ENCODE measurements at regions not wholly inside any gene's neighbourhood (a gene's known extent, or its start where the extent isn't known, plus 50 kb on each side); places are given as distances from the start of the nearest gene placed in this dataset.

DNA sequence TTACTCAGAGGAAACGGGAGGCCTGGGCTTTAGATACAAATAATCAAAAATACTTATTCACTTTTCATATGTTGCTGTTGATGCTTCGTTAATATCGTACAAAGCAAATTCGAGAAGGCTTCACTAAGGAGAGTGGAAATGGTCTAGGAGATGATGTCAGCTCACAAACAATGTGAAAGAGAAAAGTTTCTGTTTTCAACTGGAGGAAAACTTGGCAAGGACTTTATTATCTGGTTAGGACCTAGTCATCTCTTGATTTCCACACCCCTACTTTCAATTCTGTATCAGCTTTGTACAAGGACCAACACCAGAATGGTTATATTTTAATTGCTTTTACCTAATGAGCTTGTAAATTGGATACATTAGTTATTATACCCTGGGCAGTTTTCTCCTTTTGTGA is 88.0 kb downstream of the SLC10A2 start:
- Histone ChIP-seq H3K4me3 (ENCODE audit: low read length in 2 of 2) (no peak overlapping the region), H3K23ac (ENCODE audit: low read depth, low read length, poor library complexity) (no peak overlapping the region)
- WGBS, 2 donors (ENCODE audit: extremely low coverage in 2 of 2, insufficient read length in 2 of 2, insufficient replicate concordance in 1 of 2) = no CpG with 5 or more reads among the region's 4 CpGs

DNA sequence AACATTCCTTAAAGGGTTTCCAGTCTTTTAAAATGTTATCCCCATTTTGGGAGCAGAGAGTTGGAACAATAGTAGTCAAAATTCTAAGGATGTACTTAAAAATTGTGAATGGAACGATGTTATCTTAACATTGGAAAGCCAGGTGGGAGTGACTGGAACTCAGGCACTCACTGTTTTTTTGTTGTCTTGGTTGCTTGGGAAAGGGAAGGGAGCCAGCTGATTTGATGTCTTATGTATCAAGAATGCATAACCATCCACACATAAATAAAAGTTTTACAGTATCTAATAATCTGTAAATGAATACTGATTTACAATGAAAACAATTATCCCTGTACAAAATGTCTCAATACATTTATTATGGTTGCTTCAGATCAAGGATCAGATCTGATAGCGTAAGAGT is 88.7 kb downstream of the SLC10A2 start:
- Histone ChIP-seq H3K4me3 (ENCODE audit: low read length in 2 of 2) (no peak overlapping the region), H4K91ac (ENCODE audit: low read depth, low read length, poor library complexity) (no peak overlapping the region), H2BK5ac (ENCODE audit: low read length) (no peak overlapping the region), H3K4me2 (ENCODE audit: insufficient read depth, low read length, poor library complexity, severe bottlenecking) (no peak overlapping the region), H2AK5ac (ENCODE audit: low read depth, low read length) (no peak overlapping the region), H3K18ac (ENCODE audit: low read length) (no peak overlapping the region), H3K9me3 (replicated peaks in 1 of 2; ENCODE audit: control insufficient read depth in 2 of 2, insufficient read depth in 1 of 2, low read depth in 1 of 2, low read length in 2 of 2) (no peaks in the 10 kb centered on the region), H2AFZ (ENCODE audit: low read length) (no peak overlapping the region), H4K8ac (ENCODE audit: low read depth, low read length) (no peak overlapping the region), H3K36me3 (replicated peaks in 1 of 2; ENCODE audit: control insufficient read depth in 2 of 2, insufficient read depth in 2 of 2, low read length in 2 of 2) (no peaks in the 10 kb centered on the region), H3K4me1 (ENCODE audit: control insufficient read depth in 2 of 2, insufficient read depth in 1 of 2, low read depth in 1 of 2, low read length in 2 of 2) (no peaks in the 10 kb centered on the region), H2BK15ac (ENCODE audit: low read length) (no peak overlapping the region), H3K23ac (ENCODE audit: low read depth, low read length, poor library complexity) (no peak overlapping the region), H3K9ac (ENCODE audit: low read depth, low read length, poor library complexity) (no peak overlapping the region), H2BK120ac (ENCODE audit: low read depth, low read length) (no peak overlapping the region), H3K27ac (replicated peaks; ENCODE audit: low read length) (no peak overlapping the region), H3K4ac (ENCODE audit: low read length) (no peak overlapping the region), H3K14ac (ENCODE audit: low read length) (no peak overlapping the region), H3K27me3 (ENCODE audit: control insufficient read depth in 3 of 3, insufficient read depth in 3 of 3, low read depth in 1 of 3, low read length in 3 of 3) (no peaks in the 10 kb centered on the region), H2BK12ac (ENCODE audit: low read length) (no peak overlapping the region), H3K79me1 (ENCODE audit: low read depth, low read length) (no peaks in the 10 kb centered on the region)
- no peak for DNase-seq (ENCODE audit: low spot score)
- no CpG with 5 or more reads among the region's 2 CpGs for WGBS, 2 donors (ENCODE audit: extremely low coverage in 2 of 2, insufficient read length in 2 of 2, insufficient replicate concordance in 1 of 2)

More for the DNA sequence above, 88.0 kb downstream of the SLC10A2 start:
- no peak overlapping the region for H3K14ac ChIP-seq (ENCODE audit: low read length)
- no peak overlapping the region for H2BK12ac ChIP-seq (ENCODE audit: low read length)
- no peak overlapping the region for H2BK5ac ChIP-seq (ENCODE audit: low read length)
- no peaks in the 10 kb centered on the region for H3K4me1 ChIP-seq (ENCODE audit: control insufficient read depth in 2 of 2, insufficient read depth in 1 of 2, low read depth in 1 of 2, low read length in 2 of 2)
- no peak overlapping the region for H4K8ac ChIP-seq (ENCODE audit: low read depth, low read length)
- no peak overlapping the region for H2BK120ac ChIP-seq (ENCODE audit: low read depth, low read length)
- H3K9ac ChIP-seq (ENCODE audit: low read depth, low read length, poor library complexity) = no peak overlapping the region
- H2AK5ac ChIP-seq (ENCODE audit: low read depth, low read length) = no peak overlapping the region
- no peaks in the 10 kb centered on the region for H3K36me3 ChIP-seq (replicated peaks in 1 of 2; ENCODE audit: control insufficient read depth in 2 of 2, insufficient read depth in 2 of 2, low read length in 2 of 2)
- DNase-seq (ENCODE audit: low spot score) = no peak
- H3K9me3 ChIP-seq (replicated peaks in 1 of 2; ENCODE audit: control insufficient read depth in 2 of 2, insufficient read depth in 1 of 2, low read depth in 1 of 2, low read length in 2 of 2) = no peaks in the 10 kb centered on the region
- no peaks in the 10 kb centered on the region for H3K79me1 ChIP-seq (ENCODE audit: low read depth, low read length)
- no peak overlapping the region for H4K91ac ChIP-seq (ENCODE audit: low read depth, low read length, poor library complexity)
- no peak overlapping the region for H3K27ac ChIP-seq (replicated peaks; ENCODE audit: low read length)
- H3K4ac ChIP-seq (ENCODE audit: low read length) = no peak overlapping the region
- H3K27me3 ChIP-seq (ENCODE audit: control insufficient read depth in 3 of 3, insufficient read depth in 3 of 3, low read depth in 1 of 3, low read length in 3 of 3) = no peaks in the 10 kb centered on the region
- H3K18ac ChIP-seq (ENCODE audit: low read length) = no peak overlapping the region
- no peak overlapping the region for H2BK15ac ChIP-seq (ENCODE audit: low read length)
- H2AFZ ChIP-seq (ENCODE audit: low read length) = no peak overlapping the region
- no peak overlapping the region for H3K4me2 ChIP-seq (ENCODE audit: insufficient read depth, low read length, poor library complexity, severe bottlenecking)

DNA sequence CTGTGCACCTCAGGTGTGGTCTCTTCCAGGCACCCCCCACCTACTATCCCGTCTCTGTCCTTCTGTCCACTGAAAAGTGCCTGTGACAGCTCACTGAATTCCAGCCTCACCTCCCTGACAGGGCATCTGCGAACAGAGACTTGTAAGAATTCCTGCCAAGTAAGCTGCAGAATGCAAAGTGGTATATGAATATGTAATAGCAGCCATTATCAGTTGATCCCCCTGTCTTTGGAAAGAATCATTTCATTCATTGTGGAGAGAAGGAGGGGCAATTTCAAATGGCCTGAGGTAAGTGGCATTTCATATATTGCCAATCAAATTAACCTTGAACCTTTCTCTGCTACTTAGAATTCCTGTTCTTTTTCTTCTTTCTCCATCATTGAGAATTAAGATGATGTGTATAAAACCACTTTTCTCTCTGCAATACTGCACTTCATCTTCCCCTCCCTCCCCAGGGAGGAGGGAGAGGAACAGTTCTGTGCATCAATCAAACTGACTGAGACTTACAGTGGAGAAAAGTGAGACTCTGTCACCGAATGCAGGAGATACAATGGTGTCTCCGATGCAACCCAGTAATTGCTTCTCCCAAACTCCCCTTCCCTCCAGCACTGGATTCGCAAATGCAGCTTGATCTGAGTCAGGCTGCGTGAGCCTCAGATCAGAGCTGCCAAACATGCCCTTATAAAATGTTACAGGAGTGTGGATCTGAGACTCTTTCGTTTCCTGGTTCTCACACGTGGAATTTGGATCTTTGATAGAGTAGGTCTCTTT is 91.7 kb downstream of the SLC10A2 start:
- Histone ChIP-seq H3K4me3 (ENCODE audit: low read length in 2 of 2) (no peak overlapping the region), H3K9ac (ENCODE audit: low read depth, low read length, poor library complexity) (no peak overlapping the region), H2BK15ac (ENCODE audit: low read length) (no peak overlapping the region), H3K36me3 (replicated peaks in 1 of 2; ENCODE audit: control insufficient read depth in 2 of 2, insufficient read depth in 2 of 2, low read length in 2 of 2) (no peaks in the 10 kb centered on the region), H2BK12ac (ENCODE audit: low read length) (no peak overlapping the region), H3K18ac (ENCODE audit: low read length) (no peak overlapping the region), H3K4me2 (ENCODE audit: insufficient read depth, low read length, poor library complexity, severe bottlenecking) (no peak overlapping the region), H2AK5ac (ENCODE audit: low read depth, low read length) (no peak overlapping the region), H3K23ac (ENCODE audit: low read depth, low read length, poor library complexity) (no peak overlapping the region), H2BK5ac (ENCODE audit: low read length) (no peak overlapping the region), H3K79me1 (ENCODE audit: low read depth, low read length) (no peaks in the 10 kb centered on the region), H3K4me1 (ENCODE audit: control insufficient read depth in 2 of 2, insufficient read depth in 1 of 2, low read depth in 1 of 2, low read length in 2 of 2) (no peaks in the 10 kb centered on the region), H4K91ac (ENCODE audit: low read depth, low read length, poor library complexity) (no peak overlapping the region), H3K27ac (replicated peaks; ENCODE audit: low read length) (no peak overlapping the region), H3K14ac (ENCODE audit: low read length) (no peak overlapping the region), H3K27me3 (ENCODE audit: control insufficient read depth in 3 of 3, insufficient read depth in 3 of 3, low read depth in 1 of 3, low read length in 3 of 3) (no peaks in the 10 kb centered on the region), H2BK120ac (ENCODE audit: low read depth, low read length) (no peak overlapping the region), H3K4ac (ENCODE audit: low read length) (no peak overlapping the region), H3K9me3 (replicated peaks in 1 of 2; ENCODE audit: control insufficient read depth in 2 of 2, insufficient read depth in 1 of 2, low read depth in 1 of 2, low read length in 2 of 2) (no peaks in the 10 kb centered on the region), H4K8ac (ENCODE audit: low read depth, low read length) (no peak overlapping the region), H2AFZ (ENCODE audit: low read length) (no peak overlapping the region)
- no CpG with 5 or more reads among the region's 8 CpGs for WGBS, 2 donors (ENCODE audit: extremely low coverage in 2 of 2, insufficient read length in 2 of 2, insufficient replicate concordance in 1 of 2)
- no peak for DNase-seq (ENCODE audit: low spot score)

DNA sequence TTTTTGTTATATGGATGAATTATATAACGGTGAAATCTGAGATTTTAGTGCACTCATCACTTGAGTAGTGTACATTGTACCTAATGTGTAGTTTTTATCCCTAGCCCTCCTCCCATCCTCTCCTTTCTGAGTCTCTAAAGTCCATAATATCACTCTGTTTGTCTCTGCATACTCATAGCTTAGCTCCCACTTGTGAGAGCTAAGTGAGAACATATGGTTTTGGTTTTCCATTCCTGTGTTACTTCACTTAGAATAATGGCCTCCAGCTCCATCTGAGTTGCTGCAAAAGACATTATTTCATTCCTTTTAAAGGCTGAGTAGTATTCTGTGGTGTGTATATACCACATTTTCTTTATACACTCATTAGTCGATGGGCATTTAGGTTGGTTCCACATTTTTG is 94.0 kb downstream of the SLC10A2 start:
- Histone ChIP-seq H3K4me1 (ENCODE audit: control insufficient read depth in 2 of 2, insufficient read depth in 1 of 2, low read depth in 1 of 2, low read length in 2 of 2) (no peaks in the 10 kb centered on the region), H4K8ac (ENCODE audit: low read depth, low read length) (no peak overlapping the region), H3K18ac (ENCODE audit: low read length) (no peak overlapping the region), H2BK15ac (ENCODE audit: low read length) (no peak overlapping the region), H3K4me3 (ENCODE audit: low read length in 2 of 2) (no peak overlapping the region), H2BK120ac (ENCODE audit: low read depth, low read length) (no peak overlapping the region), H3K27ac (replicated peaks; ENCODE audit: low read length) (no peak overlapping the region), H3K27me3 (ENCODE audit: control insufficient read depth in 3 of 3, insufficient read depth in 3 of 3, low read depth in 1 of 3, low read length in 3 of 3) (no peaks in the 10 kb centered on the region), H3K23ac (ENCODE audit: low read depth, low read length, poor library complexity) (no peak overlapping the region), H3K36me3 (replicated peaks in 1 of 2; ENCODE audit: control insufficient read depth in 2 of 2, insufficient read depth in 2 of 2, low read length in 2 of 2) (no peaks in the 10 kb centered on the region), H4K91ac (ENCODE audit: low read depth, low read length, poor library complexity) (no peak overlapping the region), H3K9me3 (replicated peaks in 1 of 2; ENCODE audit: control insufficient read depth in 2 of 2, insufficient read depth in 1 of 2, low read depth in 1 of 2, low read length in 2 of 2) (no peaks in the 10 kb centered on the region), H2AFZ (ENCODE audit: low read length) (no peak overlapping the region), H3K9ac (ENCODE audit: low read depth, low read length, poor library complexity) (no peak overlapping the region), H3K79me1 (ENCODE audit: low read depth, low read length) (no peaks in the 10 kb centered on the region), H2BK5ac (ENCODE audit: low read length) (no peak overlapping the region), H3K14ac (ENCODE audit: low read length) (no peak overlapping the region), H3K4ac (ENCODE audit: low read length) (no peak overlapping the region), H2AK5ac (ENCODE audit: low read depth, low read length) (no peak overlapping the region), H3K4me2 (ENCODE audit: insufficient read depth, low read length, poor library complexity, severe bottlenecking) (no peak overlapping the region), H2BK12ac (ENCODE audit: low read length) (no peak overlapping the region)
- no CpG with 5 or more reads among the region's 2 CpGs for WGBS, 2 donors (ENCODE audit: extremely low coverage in 2 of 2, insufficient read length in 2 of 2, insufficient replicate concordance in 1 of 2)
- no peak for DNase-seq (ENCODE audit: low spot score)

Measured in neuronal stem cell (in vitro differentiated cells).